Stimulated activated CD4-positive, alpha-beta T cell treated with anti-CD3 and anti-CD28 coated beads, Interleukin-2, amount 100 ng/mL, for 4 hours (primary cell): ENCODE measurements at regions not wholly inside any gene's neighbourhood (a gene's known extent, or its start where the extent isn't known, plus 50 kb on each side); places are given as distances from the start of the nearest gene placed in this dataset.

Source experiments
- DNase-seq: peaks from one replicate; pipeline ENCODE4 v3.0.0-alpha.2; 2020; ENCODE audit warnings: low read depth

DNA sequence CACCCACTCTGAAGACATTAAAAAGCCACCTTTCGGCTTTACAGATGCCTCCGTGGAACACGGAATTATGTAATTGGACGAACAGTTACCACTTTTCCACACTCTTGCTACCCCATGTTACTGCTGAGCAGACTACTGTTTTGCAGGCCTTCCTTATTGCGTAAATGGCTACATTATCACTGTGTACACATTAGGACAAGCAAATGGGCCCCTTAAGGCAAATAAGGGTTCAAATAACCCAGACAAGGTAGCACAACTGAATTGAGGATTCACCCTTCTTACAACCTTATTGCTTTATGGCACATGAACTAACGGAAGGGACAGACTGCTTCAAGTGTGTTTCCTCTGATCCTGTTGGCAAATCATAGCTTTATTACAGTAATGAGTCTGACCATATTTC is 832.2 kb upstream of the FANCL start:
- DNase-seq, result no peak

DNA sequence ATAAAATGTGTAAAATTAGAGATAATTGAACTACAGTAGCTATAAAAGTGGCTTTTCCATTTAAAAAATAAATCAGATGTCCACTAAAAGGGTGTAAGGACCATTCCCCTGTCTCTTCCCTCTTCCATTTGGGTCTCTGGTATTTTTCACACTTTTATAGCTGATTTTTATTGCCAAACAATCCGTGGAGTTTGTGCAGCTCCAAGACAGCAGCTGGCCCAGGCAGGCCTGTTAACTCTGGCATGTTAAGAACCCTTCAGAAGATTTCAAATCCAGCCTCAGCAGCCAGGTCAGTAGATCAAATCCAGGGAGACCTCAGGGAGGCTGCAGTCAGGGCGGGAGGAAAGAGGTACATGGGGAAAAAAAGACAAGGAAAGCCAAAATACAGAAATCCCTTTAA is 827.1 kb upstream of the FANCL start:
- no peak for DNase-seq

DNA sequence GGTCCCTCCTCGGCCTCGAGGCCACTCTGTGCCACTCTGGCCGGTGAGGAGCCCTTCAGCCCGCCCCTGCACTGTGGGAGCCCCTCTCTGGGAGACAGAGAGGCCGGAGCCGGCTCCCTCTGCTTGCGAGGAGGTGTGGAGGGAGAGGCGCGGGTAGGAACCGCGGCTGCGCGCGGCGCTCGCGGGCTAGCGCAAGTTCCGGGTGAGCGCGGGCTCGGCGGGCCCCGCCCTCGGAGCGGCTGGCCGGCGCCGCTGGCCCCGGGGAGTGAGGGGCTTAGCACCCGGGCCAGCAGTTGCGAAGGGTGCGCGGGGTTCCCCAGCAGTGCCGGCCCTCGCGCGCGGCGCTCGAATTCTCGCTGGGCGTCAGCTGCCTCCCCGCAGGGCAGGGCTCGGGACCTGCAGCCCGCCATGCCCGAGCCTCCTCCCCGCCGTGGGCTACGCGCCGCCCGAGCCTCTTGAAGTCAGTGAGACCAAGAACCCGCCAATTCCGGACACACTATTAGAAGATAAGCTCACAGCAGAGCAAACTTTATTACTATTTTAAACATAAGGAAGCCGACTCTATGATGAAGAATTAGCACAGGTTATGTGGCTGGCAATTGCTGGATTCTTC is 825.8 kb upstream of the FANCL start:
- no peak for DNase-seq

DNA sequence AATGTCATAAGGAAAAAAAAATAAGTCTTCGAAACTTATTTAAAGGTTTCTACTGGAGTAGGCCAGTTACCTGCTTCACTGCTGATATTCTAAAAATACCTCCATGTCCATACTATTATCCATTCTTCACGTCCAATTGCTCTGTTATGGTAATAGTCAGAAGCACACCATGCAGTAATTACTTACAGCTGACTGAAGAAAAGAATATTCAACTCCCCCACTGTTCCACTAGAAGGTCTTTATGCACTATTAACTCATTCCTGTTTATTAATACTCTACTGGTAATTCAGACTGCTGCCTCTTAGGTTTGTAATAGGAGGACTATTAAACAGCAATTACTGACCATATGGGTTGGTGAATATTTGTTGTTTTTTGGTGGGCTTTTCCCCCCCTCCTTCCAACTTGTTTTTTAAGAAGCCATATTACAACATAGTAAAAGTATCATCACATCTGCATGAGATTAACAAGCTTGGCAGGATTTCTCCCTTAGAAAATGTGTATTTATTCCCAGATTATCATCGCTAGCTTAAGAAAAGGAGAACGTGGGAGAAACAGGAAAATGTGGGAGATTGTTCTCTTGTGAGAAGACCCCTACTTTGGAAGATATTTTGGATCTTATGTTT is 806.4 kb upstream of the FANCL start:
- no peak for DNase-seq

DNA sequence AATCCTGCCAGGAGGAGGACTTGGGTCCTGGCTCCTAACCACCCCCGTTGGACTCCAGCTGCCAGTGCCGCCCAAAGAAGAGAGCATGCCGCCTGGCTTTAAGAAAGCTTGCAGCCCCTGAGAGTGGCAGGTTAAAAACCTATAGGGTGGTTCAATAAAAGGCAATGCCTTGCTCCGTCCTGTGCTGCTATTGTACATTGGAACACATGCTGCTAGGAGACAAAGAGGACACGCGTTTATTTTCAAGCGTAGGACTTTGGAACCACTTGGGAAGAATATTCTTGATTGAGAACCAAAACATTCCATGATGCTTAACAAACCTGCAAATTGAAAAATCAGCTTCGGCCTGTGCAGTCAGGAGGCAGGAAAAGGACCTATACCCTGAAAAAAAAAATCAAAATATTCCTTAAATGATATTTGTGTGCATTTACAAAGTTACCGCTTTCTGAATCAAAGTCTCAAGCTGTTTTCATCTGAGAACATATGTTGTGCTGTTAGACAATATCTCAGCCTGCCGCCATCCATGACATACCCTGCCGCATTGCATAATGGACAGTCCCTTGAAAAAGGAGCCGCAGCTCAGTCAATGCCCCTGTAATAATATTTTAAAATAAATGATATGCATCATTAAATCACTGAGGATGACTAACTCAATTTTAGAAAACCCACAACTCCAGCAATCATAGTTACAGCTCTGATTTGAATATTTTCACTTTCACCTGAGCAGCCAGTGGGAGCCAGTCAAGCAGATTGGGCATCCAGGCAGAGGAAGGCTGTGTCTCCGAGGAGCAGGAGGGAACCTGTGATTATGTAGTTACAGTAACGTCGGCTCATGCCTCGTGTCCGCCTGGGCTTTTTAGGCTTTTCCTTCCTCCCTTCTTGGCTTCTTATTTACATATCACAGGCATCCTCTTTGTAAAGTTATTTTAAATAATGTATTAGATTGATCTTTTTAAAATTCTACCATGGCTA is 805.6 kb upstream of the FANCL start:
- DNase-seq, result no peak

DNA sequence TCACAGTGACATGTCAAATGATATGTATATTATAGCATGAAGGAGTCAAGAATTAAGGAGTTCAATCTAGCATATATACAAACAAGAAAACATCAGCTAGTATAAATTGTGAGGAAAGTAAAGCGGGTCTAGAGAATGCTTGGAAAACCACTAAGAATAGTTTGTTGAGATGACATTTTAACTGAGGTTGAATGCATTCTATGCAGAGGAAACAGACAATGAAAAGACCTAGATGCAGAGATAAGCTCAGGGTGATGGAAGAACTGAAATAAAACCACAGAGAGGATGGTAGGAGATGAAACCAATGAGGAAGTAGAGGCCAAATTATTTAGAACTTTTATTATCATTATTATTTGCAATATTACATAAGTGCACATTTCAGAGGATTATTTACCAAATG is 803.6 kb upstream of the FANCL start:
- no peak for DNase-seq

DNA sequence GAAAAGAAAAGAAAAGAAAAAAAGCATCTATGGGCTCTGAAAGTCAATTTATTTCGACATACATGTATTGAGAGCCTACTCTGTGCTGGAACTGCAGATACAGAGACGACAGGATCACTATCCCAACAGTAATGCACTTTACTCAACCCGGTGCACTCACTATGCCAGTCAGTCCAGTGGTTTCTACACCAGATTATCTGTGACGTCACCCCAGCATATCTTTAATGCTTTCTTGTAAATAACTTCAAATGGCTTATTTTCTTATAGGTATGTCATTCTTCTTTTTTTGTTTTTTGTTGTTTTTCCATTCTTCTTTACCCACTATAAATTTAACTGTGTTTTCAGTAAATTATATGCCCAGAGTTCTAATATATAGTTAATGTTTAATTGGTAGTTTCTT is 800.0 kb upstream of the FANCL start:
- no peak for DNase-seq

DNA sequence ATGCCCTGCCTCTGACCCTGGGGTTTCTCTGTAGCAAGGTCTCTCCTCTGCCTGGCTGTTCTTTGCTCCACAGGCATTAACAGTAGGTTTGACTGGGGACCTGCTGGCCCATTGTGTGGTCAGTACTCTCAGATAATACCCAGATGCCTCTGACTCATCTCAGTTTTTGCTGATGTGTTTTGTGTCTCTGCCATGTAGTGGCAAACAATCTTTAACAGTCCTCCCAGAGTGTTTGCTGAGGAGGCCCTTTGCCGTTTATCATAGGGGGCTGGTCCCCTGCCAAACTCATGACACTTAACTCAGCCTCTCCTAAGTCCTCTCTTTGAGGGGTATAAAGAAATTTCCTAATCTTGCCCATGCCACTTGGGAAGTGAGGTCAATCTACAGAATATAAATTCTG is 793.7 kb upstream of the FANCL start:
- no peak for DNase-seq

DNA sequence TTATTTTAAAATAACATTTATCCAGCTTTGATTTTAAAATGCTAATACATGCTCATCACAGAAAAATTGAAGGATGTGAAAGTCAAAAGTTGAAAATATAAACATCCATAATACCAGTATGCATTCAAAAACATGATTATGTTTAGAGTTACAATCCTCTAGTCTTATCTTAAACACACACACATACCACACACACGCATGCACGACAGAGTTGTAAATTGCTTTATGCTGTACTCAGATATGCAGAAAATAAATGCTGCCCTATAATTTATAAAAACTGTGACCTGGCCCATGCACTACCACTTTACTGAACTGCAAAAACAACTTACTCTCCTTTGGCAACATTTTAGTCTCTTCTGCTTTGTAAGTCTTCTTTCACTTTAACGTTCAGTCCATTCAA is 793.0 kb upstream of the FANCL start:
- no peak for DNase-seq

DNA sequence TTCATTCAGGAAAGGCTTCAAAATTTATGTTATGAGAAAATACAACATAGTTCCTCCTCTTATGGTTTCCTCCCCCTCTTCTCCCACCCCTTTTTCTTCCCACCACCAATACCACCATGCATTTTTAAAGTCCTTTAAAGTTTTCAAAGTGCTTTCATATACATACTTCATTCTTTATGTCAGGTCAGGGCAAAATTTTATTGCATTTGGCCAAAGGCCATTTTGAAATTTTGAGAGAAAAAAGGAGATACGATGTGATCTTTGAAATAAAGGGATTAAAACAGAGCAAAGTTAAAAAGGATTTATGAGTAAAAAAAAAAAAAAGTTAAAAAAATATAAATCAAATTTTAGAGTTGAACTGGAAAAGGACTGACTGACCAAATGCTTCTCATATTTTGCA is 792.5 kb upstream of the FANCL start:
- no peak for DNase-seq

DNA sequence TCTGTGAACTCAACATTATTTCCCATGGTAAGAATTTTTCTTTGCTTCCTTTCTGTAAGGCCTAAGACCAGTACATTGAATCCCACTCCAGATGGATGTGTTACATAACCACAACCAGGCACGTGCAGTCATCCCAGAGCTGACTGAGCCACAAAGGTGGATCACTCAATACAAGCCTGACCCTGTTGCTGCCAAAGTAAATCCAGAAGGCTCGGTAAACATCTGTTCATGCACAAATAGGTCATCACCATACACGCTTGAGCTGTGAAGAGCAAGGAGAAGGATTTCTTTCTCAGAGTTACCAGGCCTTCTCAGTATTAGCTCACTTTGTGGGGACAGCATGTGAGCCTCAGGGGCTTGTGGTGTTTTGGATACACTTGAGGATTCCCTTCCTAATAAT is 791.4 kb upstream of the FANCL start:
- DNase-seq, result no peak

DNA sequence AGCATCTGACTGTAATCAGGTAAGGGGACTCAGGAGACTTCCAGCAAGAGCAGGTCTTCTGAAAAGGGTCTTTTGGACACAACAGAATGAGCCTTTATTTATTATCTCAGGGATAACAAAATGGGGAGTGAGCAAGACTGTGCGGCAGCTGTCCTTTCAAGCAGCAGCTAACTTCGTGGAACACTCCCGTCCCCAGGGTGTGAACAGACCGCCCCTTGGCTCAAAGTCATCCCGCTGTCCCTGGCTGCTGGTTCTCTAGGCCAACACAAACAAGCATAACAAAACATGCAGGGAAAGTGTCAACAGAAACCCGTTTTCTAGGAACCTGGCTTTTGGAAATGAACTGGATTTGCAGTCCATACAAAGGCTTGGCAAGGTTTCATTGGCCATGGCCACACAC is 787.9 kb upstream of the FANCL start:
- no peak for DNase-seq

DNA sequence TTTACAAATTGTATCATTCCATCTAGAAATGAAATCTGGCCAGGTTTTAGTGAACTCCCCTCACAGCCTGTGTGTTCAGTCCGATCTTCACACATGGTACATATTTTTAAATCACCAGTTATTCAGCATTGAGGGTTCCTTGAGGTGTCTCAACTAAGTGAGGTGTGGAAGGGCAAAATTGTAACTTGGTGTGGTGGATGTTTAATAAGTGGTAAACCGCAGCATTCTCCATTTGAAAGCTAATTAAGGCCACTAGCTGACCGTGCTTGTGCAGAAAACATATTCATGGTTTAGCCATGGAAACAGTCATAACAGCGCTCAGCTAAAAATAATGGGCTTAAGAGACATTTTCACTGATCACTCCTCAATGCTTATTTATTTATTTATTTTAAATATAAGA is 786.2 kb upstream of the FANCL start:
- no peak for DNase-seq

DNA sequence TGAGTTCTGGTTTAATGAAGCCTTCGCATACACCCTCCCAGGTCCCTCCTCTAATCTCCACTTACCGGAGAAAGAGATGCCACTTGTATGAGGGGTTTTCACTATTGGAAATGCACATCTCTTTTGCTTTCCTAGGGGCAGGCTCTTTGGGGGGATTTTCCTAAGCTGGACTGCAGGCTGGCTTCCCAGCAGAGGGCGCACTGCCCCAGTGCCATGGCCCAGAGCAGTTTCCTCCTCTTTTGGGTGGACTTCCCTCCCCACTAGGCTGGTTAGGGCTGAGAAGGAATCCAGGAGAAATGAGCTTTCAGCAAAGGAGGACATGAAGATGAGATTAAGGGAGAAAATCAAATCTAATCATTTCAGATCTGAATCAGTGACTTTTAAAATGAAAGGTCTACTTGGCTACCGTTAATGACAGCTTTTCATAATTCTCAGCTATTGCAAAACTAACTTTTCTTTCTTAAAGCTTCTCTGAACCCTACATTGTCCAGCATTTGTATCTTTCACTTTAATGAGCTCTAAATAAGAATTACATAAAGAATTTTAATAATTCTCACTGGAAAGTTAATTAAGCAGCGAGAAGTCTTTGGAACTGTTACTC is 784.1 kb upstream of the FANCL start:
- no peak for DNase-seq

DNA sequence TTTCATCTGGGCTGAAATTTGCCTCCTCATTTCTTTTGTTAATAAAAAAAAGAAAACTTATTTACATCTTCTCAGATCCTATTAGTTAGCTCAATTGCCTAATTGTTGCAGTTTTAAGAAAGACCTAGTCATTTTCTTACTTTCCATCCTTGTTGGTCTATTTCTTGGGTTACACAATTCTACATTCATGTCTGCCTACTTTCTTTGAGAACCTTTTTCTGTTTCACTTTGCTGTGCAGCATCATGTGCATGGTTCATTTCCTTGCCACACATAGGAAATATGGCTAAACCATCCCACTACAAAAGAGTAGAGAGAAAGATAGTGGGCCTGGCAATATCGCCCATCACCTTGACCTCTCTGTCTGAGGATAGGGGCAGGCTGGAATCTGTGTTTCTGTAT is 780.7 kb upstream of the FANCL start:
- DNase-seq, result no peak

DNA sequence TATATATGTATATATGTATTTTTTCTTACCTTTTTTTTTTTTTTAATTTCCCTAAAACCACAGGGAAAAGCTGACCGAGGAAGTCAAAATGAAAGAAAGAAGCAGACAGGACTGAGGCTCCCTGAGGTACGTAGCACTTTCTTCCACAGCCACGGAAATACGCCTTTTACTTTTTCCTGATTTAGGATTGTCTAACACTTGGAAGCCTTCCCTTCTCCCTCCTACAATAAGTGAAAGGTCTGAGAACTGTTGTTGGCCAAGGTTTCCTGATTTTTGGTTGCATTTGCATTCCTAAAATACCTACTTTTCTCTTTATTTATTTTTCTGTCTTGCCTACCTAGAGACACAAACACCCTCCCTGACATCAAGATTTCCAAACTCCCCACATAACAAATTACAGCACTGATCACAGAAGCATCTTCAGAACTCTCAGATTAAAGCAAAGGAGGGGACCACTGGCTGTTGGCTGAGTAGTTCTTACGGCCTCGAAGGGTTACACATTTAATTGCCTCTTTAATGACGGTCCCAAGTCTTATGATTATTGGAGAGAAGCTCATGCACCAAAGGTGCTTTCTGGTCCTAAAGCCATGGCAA is 778.5 kb upstream of the FANCL start:
- no peak for DNase-seq

DNA sequence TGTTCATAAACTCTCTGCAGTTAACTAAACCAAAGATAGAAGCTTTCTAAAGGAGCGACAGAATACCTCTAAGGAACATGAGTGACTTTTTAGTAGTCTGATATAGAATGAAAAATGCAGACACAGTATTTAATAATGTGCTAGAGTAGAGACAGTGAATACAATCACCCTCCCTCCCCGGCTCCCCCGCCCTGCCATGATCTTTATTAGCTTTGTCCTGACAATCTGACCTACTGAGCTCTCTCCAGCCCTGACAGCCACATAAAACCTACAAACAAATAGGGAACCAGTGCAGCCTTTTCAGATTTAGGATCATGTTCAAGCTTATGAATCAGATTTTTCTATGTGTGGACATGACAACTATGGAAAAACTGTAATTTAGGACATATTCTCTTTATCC is 777.6 kb upstream of the FANCL start:
- DNase-seq, result no peak

DNA sequence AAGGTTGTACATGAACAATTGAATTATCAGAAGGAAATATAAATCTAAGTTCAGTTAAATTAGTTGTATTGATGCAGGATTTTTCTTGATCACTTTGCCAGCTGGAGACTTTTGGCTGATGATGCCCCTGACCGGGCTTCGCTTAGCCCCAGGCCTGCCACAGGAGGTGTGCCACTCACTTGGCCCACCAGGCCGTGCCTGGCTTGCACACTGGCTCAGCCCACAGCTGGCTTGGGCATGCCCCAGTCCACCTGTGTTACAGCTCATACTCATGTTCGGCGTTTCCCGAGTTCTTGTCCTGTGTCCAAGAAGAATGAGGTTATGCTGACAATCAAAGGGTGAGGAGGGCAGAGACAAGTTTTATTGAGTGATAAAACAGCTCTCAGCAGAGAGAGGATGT is 773.9 kb upstream of the FANCL start:
- DNase-seq, result no peak

DNA sequence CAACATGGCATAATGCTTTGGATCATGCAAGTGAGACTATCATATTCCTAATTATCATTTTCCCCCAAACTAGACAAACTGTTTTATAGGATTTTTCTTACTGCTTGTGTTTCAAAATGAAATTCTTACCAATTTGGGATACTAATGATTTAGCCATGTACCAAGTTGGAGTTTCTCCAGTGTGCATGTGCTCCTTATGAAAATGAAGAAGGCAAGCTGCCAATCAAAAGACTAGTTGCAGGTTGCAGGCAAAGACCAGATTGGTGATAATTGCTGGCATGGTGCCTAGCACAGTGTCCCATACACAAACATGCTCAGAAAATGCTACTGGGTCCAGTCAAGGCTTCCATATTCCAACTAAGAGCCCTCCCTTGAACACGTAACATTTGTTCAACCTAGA is 771.8 kb upstream of the FANCL start:
- DNase-seq, result no peak

DNA sequence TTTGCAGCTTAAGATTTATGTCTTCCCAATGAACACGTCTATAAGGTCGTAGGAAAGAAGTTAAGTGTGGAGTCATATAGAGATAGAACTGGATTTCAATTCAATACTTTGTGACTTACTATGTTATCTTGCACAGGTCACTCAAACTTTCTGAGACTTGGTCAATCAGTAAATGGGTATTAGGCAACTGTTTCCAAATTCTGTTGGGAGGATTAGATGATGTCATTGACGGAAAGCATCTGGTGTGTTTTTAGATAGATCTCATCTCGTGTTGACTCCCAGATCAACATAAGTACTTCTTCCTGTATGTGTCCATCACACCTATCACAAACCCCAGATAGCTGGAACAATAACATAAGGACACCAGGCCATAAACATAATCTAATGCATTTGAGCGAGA is 771.1 kb upstream of the FANCL start:
- DNase-seq, result no peak

DNA sequence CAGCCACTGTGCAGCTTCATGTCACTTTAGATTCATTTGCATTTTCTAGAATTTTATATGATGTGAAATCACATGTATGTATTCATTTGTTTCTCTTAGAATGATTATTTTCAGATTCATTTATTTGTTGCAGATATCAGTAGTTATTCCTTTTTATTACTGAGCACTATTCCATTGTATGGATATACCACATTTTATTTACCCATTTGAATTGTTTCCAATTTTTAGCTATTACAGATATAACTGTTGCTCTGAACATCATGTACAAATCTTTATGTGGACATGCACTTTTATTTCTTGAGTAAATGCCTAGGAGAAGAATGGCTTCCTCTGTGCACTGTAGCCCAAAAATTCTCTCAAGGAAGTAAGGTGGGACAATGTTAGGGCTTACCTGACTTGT is 767.8 kb upstream of the FANCL start:
- DNase-seq, result no peak

DNA sequence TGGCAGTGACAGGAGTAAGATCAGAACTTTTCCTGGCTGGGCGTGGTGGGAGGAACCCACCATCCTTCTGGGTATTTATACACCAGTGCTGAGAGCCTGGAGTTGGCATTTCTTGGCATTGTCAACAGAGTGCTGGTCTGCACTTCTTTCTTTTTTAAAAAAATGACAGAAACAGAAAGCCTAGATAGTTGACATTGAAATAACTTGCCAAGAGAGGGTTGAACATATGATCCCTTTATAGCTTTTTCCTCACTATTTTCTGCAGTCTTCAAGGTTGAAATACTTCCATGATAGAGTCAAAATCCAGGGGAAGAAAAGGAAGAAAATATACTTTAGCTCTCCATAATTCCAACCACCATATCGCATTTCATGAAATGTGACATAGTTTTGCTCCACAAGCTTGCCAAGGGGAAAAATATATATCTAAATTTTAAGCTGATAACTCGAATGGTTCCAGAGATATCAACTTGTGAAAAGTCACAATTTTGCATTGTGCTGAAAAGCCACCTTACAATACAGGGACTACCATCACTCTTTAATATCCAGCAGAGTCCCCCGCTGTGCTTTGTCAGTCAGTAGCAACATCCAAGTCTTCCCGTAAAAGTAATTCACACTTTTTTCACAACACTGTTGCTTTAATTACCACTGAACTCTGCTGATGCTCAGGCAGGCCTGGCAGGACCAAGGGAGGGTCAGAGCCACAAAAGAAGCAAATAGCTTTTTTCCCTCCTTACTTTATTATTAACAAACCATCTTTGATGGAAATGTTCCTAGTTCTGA is 764.9 kb upstream of the FANCL start:
- DNase-seq, result no peak
